ENCODE measurements at regions not wholly inside any gene's neighbourhood (a gene's known extent, or its start where the extent isn't known, plus 50 kb on each side); places are given as distances from the start of the nearest gene placed in this dataset.

- TF ChIP-seq EZH2 (IDR thresholded peaks at IDR 0.05; ENCODE audit: insufficient read depth, poor library complexity, severe bottlenecking) (no peak), EZH2phosphoT487 (IDR thresholded peaks at IDR 0.05; ENCODE audit: insufficient read depth, low read depth) (no peak)
These were observed 83.7 kb upstream of the RASGRP1 start for GRCh38 chr15:38648121-38648843.
